Hematopoietic multipotent progenitor cell treated with erythropoietin and hydrocortisone succinate and interleukin-3 and kit ligand, for 15 days (in vitro differentiated cells): ENCODE measurements at regions not wholly inside any gene's neighbourhood (a gene's known extent, or its start where the extent isn't known, plus 50 kb on each side); places are given as distances from the start of the nearest gene placed in this dataset.

Experiments used
- DNase-seq: peaks from one replicate; pipeline ENCODE4 v3.0.0-alpha.2; 2015; ENCODE audit warnings: low spot score

DNA sequence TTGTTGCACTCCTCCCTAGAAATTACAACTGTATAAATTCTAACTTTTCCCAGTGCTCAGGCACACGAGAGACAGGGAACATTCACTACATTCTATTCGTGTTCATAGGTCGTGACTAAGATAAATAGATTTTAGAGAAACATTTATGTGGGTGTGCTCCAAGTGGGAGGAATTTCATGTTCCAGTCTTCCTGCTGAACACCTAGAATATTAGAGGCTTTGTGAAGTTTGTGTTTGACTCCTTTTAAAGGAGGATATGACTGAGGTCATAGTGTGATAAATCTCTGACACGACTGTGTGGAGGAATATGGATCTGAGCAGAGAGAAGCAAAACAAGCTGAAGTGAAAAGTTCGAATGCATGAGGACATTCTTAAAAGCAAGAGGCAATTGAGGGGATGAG lies 355.3 kb downstream of the ZSWIM6 start:
- DNase-seq: no peak

DNA sequence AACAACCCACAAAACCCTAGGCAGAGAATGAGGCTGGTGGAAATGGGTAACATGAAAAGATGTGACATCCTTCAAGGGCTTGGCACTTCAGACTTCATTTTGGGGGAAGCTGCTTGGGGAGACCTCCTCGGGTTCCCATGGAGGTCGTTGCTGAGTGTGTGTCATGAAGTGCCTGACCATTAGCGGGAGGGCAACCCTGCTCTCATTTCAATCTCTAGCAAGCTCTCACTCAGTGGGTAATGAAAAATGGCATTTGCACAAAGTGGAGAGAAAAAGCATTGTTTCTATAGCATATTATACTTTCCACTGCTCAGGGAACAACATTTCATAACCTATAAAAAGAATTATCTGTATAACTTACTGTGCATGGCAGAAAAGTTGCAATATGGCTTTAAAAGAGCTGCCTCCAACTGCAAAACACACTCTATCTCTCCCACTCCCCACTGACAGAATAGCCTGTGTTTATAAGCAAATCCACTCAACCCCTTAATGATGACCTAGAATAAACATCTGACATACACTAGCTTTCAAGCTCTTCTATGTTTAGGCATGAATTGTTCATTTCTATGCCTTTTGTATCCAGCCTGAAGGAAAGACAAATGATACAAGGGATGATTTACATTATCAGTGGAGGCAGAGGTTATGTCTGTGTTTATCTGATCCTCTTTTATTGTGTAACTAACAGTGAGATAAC lies 357.2 kb downstream of the ZSWIM6 start:
- no peak for DNase-seq

DNA sequence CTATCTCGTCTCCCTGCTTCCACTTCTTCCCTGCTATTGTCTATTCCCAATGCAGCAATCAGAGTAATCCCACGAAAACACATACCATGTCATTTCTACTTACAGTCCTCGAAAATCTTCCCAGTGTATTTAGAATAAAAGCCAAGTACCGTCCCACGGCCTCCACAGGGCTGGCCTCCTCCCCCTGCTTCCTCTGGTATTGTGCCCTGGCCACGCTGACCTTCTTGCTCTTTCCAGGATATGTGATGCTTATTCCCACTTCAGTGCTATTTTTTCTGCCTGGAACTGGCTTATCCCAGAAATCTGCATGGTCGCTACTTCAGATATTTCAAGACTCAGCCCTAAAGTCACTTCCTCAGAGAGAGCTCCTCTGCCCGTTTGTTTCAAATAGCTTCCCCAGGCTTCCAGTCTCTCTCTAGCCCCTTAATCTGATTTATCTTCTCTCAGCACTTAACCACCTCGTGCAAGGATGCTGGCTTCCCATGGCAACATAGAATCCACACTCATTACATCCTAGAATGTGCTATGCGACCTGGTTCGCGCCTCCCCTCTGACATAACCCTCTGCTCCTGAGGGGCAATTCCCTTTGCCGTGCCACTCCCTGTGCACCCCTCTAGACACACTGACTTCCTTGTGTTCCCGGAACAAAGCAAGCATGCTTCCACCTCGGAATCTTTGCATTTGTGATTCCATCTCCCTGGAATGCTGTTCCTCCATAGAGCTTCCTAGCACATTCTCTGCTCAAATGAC lies 365.9 kb downstream of the ZSWIM6 start:
- no peak for DNase-seq

DNA sequence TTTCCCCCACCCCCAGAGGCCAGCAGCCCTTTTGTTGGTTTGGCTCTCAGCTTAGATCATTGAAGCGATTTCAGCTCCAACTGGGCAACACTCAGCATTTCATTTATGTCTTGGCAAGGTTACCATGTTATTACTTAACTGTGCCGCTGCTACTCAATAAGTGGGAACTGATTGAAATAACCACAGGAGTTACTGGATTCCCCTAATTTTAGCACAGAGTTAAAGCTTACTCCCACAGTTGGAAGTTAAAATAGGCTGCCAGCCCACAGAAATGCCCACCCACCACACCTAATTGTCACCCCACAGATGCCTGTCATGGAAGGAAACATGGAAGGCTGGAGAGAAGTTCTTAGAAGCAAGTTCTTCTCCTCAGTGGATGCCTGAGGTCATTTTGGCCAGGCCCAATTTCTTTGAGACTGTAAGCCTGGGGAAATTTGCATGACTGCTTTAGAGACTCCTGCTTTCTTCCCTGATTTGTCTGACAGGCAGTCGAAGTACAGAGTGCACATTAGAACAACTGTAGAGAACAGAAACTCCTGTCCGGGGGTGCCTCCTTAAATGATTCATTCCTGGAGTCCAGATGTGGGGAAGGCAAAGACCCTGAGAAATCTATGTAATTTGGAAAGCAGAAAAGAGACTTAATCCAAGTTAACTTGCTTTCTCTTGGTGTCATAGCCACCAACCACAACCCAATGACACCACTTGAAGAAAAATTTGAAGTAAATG lies 370.0 kb downstream of the ZSWIM6 start:
- DNase-seq: no peak

DNA sequence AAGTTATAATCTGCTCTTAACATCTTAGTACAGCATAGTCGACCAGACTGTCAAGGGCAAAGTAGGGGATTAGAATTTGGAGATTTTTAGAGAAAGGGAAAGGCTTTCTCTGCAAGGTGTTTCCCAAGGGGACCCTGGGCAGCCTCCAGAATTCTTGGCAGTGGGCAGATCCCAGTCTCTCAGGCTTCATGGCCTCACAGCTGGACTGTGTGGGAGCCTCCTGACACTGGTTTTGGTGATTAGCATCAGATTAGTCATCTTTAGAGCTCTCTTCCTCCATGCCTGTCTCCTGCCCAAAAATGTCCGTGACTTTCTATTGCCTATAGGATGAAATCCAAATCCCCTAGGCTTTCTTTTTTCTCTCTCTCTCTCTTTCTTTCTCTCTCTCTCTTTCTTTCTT lies 370.7 kb downstream of the ZSWIM6 start:
- no peak for DNase-seq

DNA sequence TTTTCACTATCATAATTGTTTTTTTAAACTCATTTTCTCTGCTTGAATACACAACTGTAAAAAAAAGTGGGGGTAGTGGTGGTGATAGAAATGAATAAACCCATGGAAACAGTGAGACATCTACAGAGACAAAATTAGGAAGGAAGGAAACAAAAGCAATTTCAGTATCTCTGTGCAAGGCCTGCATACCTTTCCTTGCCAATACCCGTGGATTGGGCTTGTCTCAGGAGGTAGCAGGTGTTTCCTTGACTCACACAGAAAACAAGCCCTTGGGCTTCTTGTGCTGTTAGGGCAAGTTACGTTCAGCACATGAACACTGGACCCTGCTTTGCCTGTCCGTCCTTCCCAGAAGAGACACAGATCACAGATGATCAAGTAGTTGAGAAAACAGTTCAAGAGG lies 372.2 kb downstream of the ZSWIM6 start:
- no peak for DNase-seq

DNA sequence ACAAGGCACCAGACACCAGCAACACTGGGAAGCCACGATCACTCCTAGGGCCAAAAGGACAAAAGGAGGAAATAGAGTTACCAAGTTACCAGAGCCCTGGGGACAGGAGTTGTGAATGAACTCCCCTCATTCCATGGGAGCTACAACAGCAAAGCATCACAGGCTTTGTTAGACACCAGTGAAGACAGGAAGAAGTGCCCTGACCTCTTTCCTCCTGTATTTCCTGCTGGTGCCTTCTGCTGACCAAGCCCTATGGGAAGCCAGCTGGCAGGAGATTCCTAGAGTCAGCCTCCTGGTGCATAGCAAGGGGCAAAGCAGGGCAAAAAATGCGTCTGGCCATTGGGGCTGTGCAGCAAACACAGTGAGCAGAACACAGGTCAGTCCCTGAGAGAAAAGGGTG lies 374.7 kb downstream of the ZSWIM6 start:
- no peak for DNase-seq

DNA sequence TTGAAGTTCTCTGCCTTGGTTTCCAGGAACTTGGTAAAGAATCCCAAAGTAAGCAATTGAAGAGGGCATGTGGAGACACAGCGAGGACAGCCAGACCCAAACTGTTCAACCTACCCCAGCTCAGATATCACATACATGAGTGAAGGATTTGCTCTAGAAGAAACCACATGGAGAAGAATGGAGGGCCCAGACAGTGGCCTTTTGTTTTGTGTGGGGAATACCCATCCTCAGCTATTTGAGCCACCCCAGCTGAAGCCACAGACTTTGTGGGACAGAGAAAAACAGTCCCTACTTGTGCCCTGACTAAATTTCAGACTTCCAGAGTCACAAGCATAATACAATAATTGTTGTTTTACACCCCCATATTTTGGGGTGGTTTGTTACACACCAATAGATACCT lies 387.1 kb downstream of the ZSWIM6 start:
- no peak for DNase-seq

DNA sequence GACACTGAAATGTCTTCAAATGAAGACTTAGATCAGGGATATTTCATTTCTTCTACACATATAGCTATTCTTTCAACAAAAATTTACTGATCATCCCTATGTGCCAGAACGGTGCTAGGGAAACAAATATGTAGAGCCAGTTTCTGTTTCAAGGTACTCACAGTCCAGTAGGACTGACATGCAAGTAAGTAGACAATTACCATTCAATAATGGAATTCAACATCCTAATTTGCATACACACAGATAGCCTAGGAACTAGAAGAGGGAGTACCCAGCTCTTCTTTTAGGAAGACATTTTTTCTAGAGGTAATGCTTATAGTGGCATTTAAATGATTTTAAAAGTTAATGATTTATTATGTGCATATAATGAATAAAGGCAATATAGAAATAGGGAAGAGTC lies 388.8 kb downstream of the ZSWIM6 start:
- no peak for DNase-seq

DNA sequence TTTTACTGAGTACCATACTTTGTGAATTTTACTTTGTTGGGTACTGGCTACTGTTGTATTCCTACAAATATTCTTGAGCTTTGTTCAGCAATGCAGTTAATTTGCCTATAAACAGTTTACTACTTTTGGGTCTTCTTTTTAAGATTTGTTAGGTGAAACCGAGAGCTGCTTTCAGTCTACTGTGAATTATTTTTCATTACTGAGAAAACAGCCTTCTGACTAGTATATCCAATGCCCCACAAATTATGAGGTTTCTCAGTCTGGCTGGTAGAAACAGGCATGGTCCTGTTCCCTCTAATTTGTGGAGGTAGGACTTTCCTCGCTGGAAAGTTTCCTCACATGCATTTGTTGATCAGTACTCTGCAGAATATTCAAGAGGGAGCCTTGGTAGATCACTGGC lies 392.0 kb downstream of the ZSWIM6 start:
- DNase-seq: no peak

DNA sequence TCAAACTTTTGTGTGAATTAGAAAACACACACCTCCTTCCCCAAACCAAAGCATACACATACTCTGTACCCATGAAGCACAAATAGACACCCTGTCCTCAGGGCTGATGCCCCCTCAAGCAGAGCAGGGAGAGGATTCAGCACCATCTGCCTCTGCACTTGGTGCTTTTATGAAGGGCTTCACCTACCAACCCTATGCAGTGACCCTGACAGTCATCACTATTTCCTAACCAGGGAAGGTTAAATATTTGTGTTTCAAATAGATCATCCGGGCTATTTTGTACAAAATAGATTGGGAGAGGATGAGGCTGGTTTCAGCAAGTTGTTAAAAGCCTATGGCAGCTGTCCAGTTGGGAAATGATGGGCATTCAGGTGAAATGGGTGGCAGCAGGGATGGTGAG lies 396.2 kb downstream of the ZSWIM6 start:
- no peak for DNase-seq

DNA sequence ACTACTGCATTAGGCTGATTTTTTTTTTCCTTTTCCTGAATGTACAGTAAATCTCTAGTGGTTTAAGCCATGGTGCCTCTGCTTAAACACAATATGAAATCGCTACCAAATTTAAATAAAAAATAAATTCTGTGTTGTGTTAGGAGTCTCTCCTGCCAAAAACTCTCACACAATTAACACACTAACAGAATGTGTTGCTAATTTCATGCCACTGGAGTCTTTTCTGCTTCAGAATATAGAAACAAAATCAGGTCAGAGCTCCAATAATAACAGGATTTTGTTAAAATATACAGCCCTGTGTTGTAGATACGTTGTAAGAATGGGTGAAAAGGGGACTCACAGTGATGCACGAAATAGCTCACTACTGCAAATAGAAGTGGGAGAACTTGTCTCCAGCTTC lies 398.8 kb downstream of the ZSWIM6 start:
- no peak for DNase-seq

DNA sequence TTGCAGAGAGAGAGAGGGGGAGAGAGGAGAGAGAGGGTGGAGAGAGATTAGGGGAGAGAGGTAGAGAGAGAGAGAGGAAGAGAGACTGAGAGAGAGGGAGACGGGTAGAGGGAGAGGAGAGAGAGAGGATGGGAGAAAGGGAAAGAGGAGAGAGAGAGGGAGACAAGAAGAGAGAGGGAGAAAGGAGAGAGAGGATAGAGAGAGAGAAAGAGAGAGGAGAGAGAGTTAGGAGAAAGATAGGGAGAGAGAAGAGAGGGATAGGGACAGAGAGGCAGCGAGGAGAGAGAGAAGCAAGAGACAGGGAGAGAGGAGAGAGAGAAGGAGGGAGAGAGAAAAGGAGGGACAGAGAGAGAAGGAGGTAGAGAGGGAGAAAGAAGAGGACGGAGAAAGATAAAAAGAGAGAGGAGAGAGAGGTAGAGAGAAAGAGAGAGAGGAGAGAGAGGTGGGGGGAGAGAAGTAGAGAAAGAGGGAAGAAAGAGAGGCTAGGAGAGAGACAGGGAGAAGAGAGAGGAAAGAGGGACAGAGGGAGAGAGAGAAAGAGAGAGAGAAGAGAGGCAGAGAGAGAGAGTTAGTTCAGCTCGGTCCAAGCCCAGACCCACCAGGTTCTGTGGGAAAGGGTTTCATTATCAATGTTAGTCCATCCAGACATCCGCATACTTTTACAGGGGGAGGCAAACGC lies 399.3 kb downstream of the ZSWIM6 start:
- DNase-seq: no peak

DNA sequence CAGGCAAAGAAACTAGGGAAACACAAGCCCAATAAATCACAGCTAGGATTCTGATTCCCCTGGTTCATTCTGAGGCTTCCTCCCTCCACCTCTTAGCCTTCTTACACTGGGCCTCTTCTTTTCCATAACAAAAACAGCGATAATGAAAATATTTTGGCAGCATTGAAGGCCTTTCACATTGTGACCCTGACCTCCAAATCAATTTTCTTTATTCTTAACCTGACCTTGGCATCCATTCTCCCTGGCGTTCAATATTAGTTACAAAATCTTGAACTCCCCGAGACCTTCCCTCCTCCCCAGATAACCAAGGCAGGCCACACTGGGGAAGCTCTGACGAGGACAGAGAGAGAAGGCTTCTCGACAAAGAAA lies 399.9 kb downstream of the ZSWIM6 start:
- DNase-seq: no peak

DNA sequence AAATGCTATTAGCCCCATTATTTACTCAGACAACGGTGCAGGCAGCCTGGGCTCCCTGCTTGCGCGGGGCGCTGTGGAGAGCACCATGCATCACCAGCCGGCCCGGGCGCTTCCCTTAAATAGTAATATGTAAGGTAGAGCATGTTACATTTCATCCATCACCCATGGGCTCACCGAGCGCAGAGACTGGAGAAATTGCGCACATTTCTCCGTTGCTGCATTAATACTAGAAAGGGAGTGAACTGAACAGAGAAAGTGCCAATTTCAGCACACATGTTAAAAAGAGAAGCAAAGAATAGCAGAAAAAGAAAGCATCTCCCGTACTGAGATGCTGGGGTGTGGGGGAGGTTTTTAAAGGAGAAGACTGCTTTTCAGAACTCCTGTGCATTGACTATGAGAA lies 400.3 kb downstream of the ZSWIM6 start:
- no peak for DNase-seq

DNA sequence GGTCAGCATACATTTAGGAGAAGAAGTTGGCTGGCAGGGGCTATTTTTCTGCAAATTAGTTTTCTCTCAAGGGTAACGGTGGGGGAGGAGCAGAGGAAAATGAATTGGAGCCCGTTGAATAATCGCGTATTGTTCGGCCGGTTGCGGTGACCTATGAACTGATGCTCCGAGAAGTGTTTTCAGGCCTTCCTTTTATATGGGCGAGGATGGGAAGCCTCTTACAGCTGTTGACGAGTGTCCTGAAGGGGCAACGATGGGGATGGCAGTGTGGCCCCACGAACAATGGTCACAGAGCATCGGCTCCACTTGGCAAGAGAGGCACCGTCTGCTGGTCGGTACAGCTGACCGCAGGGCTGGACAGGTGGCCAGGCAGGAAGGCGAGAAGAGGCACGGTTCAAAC lies 400.7 kb downstream of the ZSWIM6 start:
- no peak for DNase-seq

DNA sequence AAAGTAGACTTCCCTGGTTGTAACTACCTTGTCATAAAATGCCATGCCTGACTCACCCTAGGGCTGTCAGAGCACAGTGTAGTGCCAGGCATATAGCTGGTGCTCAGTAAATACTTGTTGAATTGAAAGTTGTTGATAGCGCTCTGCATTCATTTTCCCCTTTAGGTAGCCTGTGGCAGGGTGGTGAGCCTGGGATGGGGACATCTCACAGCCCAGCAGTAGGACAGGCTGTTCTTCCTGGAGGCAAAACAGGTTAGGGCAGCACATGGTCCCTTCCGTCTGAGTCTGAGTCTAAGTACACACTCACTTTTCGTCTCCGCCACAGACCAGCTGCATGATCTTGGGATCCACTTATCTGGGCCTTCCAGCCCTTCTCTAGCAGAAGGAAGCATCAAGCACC lies 401.9 kb downstream of the ZSWIM6 start:
- DNase-seq: no peak

DNA sequence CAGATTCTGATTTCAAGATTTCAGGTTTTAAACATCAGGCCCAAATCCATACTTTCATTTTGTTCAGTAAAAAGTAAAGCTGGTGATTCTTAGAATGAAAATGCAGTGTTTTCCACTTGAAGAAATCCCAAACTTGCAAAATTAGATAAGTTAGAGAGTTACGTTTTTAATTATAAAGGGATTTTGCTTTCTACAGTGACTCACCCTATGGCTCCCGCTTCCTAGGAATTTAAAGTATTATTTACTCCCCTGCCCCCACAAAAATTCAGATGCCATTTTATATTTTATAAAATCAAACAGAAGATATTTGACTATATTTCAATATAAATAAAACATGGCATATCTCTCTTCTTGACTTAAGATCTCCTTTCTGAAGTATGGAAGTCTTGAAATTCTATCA lies 402.9 kb downstream of the ZSWIM6 start:
- no peak for DNase-seq

DNA sequence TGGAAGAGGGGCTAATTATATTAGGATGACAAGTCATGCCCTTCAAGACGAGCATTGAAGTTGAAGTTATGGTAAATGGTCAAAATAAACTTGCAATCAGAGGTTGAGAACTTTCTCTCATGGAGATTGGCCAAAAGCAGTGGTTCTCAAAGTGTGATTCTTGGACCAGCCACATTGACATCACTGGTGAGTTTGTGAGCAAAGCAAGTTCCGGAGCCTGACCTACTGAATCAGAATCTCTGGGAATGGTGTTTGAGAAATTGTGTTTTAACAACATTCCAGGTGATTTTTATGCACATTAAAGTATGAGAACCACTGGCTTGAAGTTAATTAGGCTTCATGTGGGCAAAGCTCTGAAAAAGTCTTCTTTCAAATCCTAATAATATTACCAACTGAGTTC lies 403.5 kb downstream of the ZSWIM6 start:
- DNase-seq: no peak

DNA sequence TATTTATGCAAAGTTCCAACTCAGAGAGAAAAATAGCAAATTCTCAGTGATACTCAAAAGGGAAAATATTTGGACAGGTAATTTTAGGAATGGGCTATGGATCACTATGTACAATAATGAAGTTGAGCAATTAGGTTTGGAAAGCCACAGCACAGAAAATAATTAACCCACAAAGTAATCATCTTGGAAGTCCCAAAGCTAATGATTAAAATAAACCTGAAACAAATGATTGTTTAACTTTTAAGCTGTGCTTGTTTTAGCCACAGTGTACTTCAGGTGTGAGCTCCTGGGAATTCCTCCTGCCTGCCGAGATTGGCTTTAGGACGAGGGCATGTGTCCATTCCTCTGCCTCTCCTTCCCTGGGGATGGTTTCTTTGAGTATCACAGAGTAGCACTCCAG lies 403.9 kb downstream of the ZSWIM6 start:
- no peak for DNase-seq

DNA sequence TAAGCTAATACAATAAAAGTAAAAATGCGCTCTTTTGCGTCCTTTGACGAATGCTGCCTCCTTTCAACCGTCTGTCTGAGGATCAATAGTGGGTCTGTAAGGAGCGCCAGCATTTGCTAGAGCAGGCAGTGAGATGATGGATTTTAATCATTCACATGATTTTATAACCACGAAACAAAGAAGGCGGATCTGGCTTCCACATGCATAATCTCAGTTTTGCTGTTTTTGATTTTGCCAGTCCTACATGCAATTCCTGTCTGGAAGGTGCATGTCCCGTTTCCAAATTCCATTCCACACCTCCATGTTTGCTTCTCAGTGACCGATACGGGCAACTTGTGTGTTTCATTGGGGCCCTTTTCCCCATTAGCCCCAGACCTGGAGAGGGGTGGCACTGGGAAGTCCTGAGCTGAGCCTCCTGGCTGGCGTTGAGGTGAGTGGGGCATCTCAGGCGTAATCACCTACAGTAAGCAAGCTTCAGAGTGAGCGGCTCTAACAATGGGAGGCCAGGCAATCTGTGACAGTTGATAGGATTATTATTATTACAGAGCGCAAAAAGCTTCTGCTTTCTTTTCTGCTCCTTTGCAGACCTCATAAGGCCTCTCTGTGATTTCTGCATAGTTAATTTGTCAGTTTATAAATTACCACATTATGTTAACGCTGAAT lies 405.4 kb downstream of the ZSWIM6 start:
- no peak for DNase-seq

DNA sequence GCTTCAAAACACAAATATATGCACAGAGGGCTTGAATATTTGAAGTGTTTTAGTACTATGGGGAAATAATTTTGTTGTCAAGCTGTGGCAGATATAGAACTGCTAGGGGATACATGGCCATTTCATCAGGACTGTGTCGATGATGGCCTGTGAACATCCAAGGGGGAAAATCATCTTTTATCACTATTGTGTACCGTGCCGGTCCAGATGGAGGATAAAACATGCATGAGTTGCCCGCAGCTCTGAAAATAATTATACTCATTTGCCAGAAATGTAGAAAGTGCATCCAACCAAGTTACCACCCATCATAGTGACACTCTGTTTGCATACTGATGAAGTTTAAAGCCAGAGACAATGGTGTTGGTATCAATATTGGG lies 405.9 kb downstream of the ZSWIM6 start:
- DNase-seq: no peak
